IMR-90 (cell line): ENCODE measurements at regions not wholly inside any gene's neighbourhood (a gene's known extent, or its start where the extent isn't known, plus 50 kb on each side); places are given as distances from the start of the nearest gene placed in this dataset.

ENCODE experiments used
- ATAC-seq: fragments of 200-7000 bp; cut with Tn5 transposase; 2 replicates; pipeline ENCODE4 v1.9.1; 2020; ENCODE audit warnings: low read depth, mild to moderate bottlenecking, moderate library complexity
- BruUV-seq: library from RNA; stranded (reverse); fragments of 400-500 nt; replicated peaks from 2 replicates; lab custom pipeline; 2021; lab: Mats Ljungman, UMichigan
- CTCF ChIA-PET: fragments of 300-600 bp; formaldehyde crosslinking; extraction: SDS; loops from one replicate; lab custom pipeline; 2021; ENCODE audit warnings: antibody characterized with exemption; lab: Yijun Ruan, JAX
- POLR2A ChIA-PET: fragments of 300-600 bp; sonication (Branson Sonifier 250); formaldehyde crosslinking; loops from one replicate; lab custom pipeline; 2022; ENCODE audit warnings: antibody characterized with exemption; ENCODE audit not compliant: unreplicated experiment; lab: Charles Lee
- DNase-seq: peaks from one replicate; pipeline ENCODE4 v3.0.0; 2013
- H2AFZ ChIP-seq: replicated peaks from 2 replicates; pipeline ENCODE3; 2013; ENCODE audit warnings: low read length, mild to moderate bottlenecking; ENCODE audit not compliant: poor library complexity
- H2AK5ac ChIP-seq: 2 replicates; pipeline ENCODE4 v1.6.1; 2013; ENCODE audit warnings: low read depth, low read length, inconsistent platforms
- H2AK9ac ChIP-seq: replicated peaks from 2 replicates; pipeline ENCODE3; 2013; ENCODE audit warnings: mild to moderate bottlenecking, low read depth, low read length, moderate library complexity; ENCODE audit not compliant: poor library complexity
- H2BK120ac ChIP-seq: 2 replicates; pipeline ENCODE4 v1.6.1; 2013; ENCODE audit warnings: low read depth, low read length, inconsistent platforms
- H2BK15ac ChIP-seq: 3 replicates; pipeline ENCODE4 v1.6.1; 2013; ENCODE audit warnings: low read depth, low read length, inconsistent platforms
- H2BK20ac ChIP-seq: 2 replicates; pipeline ENCODE4 v1.6.1; 2013; ENCODE audit warnings: low read depth, mild to moderate bottlenecking, inconsistent platforms, low read length, moderate library complexity
- H2BK5ac ChIP-seq: 2 replicates; pipeline ENCODE4 v1.6.1; 2013; ENCODE audit warnings: mild to moderate bottlenecking, low read depth, low read length, inconsistent platforms; ENCODE audit not compliant: poor library complexity, severe bottlenecking
- H3K14ac ChIP-seq: replicated peaks from 2 replicates; pipeline ENCODE4 v1.6.1; 2013; ENCODE audit warnings: low read depth, low read length, inconsistent platforms
- H3K18ac ChIP-seq: 2 replicates; pipeline ENCODE4 v1.6.1; 2013; ENCODE audit warnings: low read depth, low read length, control low read depth
- H3K23ac ChIP-seq: 2 replicates; pipeline ENCODE4 v1.6.1; 2013; ENCODE audit warnings: low read depth, low read length, inconsistent platforms
- H3K27ac ChIP-seq: 2 replicates; pipeline ENCODE4 v1.5.1; 2013; ENCODE audit warnings: mild to moderate bottlenecking, control low read depth, low read length; ENCODE audit not compliant: insufficient read depth
- H3K27me3 ChIP-seq: 2 replicates; pipeline ENCODE4 v1.6.1; 2013; ENCODE audit warnings: low read length; ENCODE audit not compliant: control insufficient read depth, insufficient read depth
- H3K36me3 ChIP-seq: 2 replicates; pipeline ENCODE4 v1.6.1; 2013; ENCODE audit warnings: low read length, mixed read lengths; ENCODE audit not compliant: control insufficient read depth, insufficient read depth
- H3K4ac ChIP-seq: 2 replicates; pipeline ENCODE4 v1.6.1; 2013; ENCODE audit warnings: low read depth, low read length, inconsistent platforms
- H3K4me1 ChIP-seq: 2 replicates; pipeline ENCODE4 v1.6.1; 2013; ENCODE audit warnings: low read length, mixed read lengths; ENCODE audit not compliant: control insufficient read depth, insufficient read depth
- H3K4me2 ChIP-seq: 2 replicates; pipeline ENCODE4 v1.6.1; 2013; ENCODE audit warnings: low read depth, mild to moderate bottlenecking, control low read depth, low read length, moderate library complexity
- H3K4me3 ChIP-seq: 2 replicates; pipeline ENCODE4 v1.5.1; 2013; ENCODE audit warnings: low read depth, mild to moderate bottlenecking, control low read depth, low read length, moderate library complexity; ENCODE audit not compliant: insufficient read depth
- H3K56ac ChIP-seq: 2 replicates; pipeline ENCODE4 v1.6.1; 2013; ENCODE audit warnings: low read length, inconsistent platforms; ENCODE audit not compliant: insufficient read depth; ENCODE audit errors: extremely low read depth
- H3K79me1 ChIP-seq, 2 experiments: 2 replicates each; pipeline ENCODE4 v1.6.1; 2013; ENCODE audit warnings: low read length in 2 of 2, inconsistent platforms in 1 of 2, low read depth in 1 of 2
- H3K9ac ChIP-seq: 2 replicates; pipeline ENCODE4 v1.6.1; 2013; ENCODE audit warnings: low read depth, low read length, control low read depth
- H3K9me1 ChIP-seq: 2 replicates; pipeline ENCODE4 v1.6.1; 2013; ENCODE audit warnings: low read length, inconsistent platforms; ENCODE audit not compliant: insufficient read depth
- H3K9me3 ChIP-seq: 2 replicates; pipeline ENCODE4 v1.6.1; 2013; ENCODE audit warnings: low read length; ENCODE audit not compliant: control insufficient read depth, insufficient read depth
- H4K20me1 ChIP-seq: 2 replicates; pipeline ENCODE4 v1.6.1; 2013; ENCODE audit warnings: low read length, inconsistent platforms; ENCODE audit not compliant: insufficient read depth
- H4K5ac ChIP-seq: 2 replicates; pipeline ENCODE4 v1.6.1; 2013; ENCODE audit warnings: mild to moderate bottlenecking, low read depth, low read length, control low read depth
- H4K8ac ChIP-seq, 2 experiments: 2 replicates each; pipeline ENCODE4 v1.6.1; 2013; ENCODE audit warnings: low read depth in 2 of 2, low read length in 2 of 2, control low read depth in 1 of 2, inconsistent platforms in 1 of 2
- H4K91ac ChIP-seq: 2 replicates; pipeline ENCODE4 v1.6.1; 2013; ENCODE audit warnings: low read depth, low read length, inconsistent platforms; ENCODE audit not compliant: insufficient read depth
- CEBPB ChIP-seq: IDR thresholded peaks from 2 replicates; pipeline ENCODE4 v1.6.1; 2012; ENCODE audit warnings: low read depth, low read length, improper control_type of control experiment
- CTCF ChIP-seq: conservative IDR thresholded peaks from 2 replicates; pipeline ENCODE4 v1.5.1; 2012; ENCODE audit warnings: mild to moderate bottlenecking, low read depth, low read length, improper control_type of control experiment
- ELK1 ChIP-seq: fragments of 150-350 bp; IDR thresholded peaks from 2 replicates; pipeline ENCODE4 v1.6.1; 2016; ENCODE audit warnings: low read depth, mild to moderate bottlenecking, low read length, moderate library complexity, borderline replicate concordance
- FOS ChIP-seq: fragments of 150-350 bp; IDR thresholded peaks from 2 replicates; pipeline ENCODE4 v1.6.1; 2016; ENCODE audit warnings: low read depth, low read length
- MAFK ChIP-seq: IDR thresholded peaks from 2 replicates; pipeline ENCODE4 v1.6.1; 2012; ENCODE audit warnings: low read depth, low read length, improper control_type of control experiment
- MXI1 ChIP-seq: IDR thresholded peaks from 2 replicates; pipeline ENCODE4 v1.6.1; 2012; ENCODE audit warnings: low read depth, mild to moderate bottlenecking, low read length, moderate library complexity, borderline replicate concordance
- NFE2L2 ChIP-seq: fragments of 150-350 bp; IDR thresholded peaks from 2 replicates; pipeline ENCODE4 v1.6.1; 2016; ENCODE audit warnings: low read depth, mild to moderate bottlenecking, low read length
- POLR2A ChIP-seq: IDR thresholded peaks from 2 replicates; pipeline ENCODE4 v1.6.1; 2012; ENCODE audit warnings: mild to moderate bottlenecking, low read depth, low read length
- RCOR1 ChIP-seq: IDR thresholded peaks from 2 replicates; pipeline ENCODE4 v1.6.1; 2012; ENCODE audit warnings: mild to moderate bottlenecking, low read length, improper control_type of control experiment; ENCODE audit not compliant: insufficient replicate concordance
- RFX5 ChIP-seq: IDR thresholded peaks from 2 replicates; pipeline ENCODE4 v1.8.0; 2012; ENCODE audit warnings: low read depth, mild to moderate bottlenecking, low read length, moderate library complexity
- SMC3 ChIP-seq: fragments of 150-350 bp; IDR thresholded peaks from 2 replicates; pipeline ENCODE4 v1.6.1; 2016; ENCODE audit warnings: low read depth, mild to moderate bottlenecking, antibody characterized with exemption, low read length, moderate library complexity
- WGBS, 2 experiments: methylation state at CpG; one replicate each; pipeline versions ENCODE4 v1.1.5 to v1.1.7; 2013; ENCODE audit warnings: missing lambda C conversion rate in 2 of 2; ENCODE audit not compliant: insufficient read length in 1 of 2; ENCODE audit errors: extremely low coverage in 2 of 2; 5-methylcytosine and 5-hydroxymethylcytosine counted together
- dilution Hi-C: fragments of 300-500 bp; cut with HindIII; formaldehyde crosslinking; loops from one replicate; pipeline ENCODE4 v1.14.3; 2018; ENCODE audit warnings: low sequenced_read_pairs; ENCODE audit not compliant: unreplicated experiment
- in situ Hi-C: fragments of 300-500 bp; cut with MboI; formaldehyde crosslinking; loops from 3 replicates; pipeline ENCODE4 v1.14.3; 2019; ENCODE audit warnings: low sequenced_read_pairs, inconsistent platforms, mixed read lengths
- intact Hi-C: fragments of 100-400 bp; cut with micrococcal nuclease; formaldehyde crosslinking; loops from 2 replicates; pipeline ENCODE4 v1.10.0; 2022

GRCh38 chr3:81307221-81307620, 454.2 kb downstream of the GBE1 start:
- H2AK9ac ChIP-seq: no peak overlapping the region
- no peak overlapping the region for H3K23ac ChIP-seq
- no peaks in the 10 kb centered on the region for H3K9me1 ChIP-seq
- no peak overlapping the region for H2AFZ ChIP-seq
- no peaks in the 10 kb centered on the region for H3K36me3 ChIP-seq
- no peak overlapping the region for H4K5ac ChIP-seq
- H2AK5ac ChIP-seq: no peak overlapping the region
- no TSS peak for BruUV-seq
- no peak overlapping the region for H2BK5ac ChIP-seq
- H2BK20ac ChIP-seq: no peak overlapping the region
- intact Hi-C loops (no loop called here), dilution Hi-C loops (no loop called here), in situ Hi-C loops (no loop called here)
- no peak overlapping the region for H4K91ac ChIP-seq
- no peak for ATAC-seq
- H3K27ac ChIP-seq: no peak overlapping the region
- no peaks in the 10 kb centered on the region for H3K4me1 ChIP-seq
- H4K20me1 ChIP-seq: no peaks in the 10 kb centered on the region
- no peak for TF ChIP-seq MAFK
- TF ChIP-seq SMC3: no peak
- TF ChIP-seq MXI1: no peak
- TF ChIP-seq CEBPB: no peak
- TF ChIP-seq POLR2A: no peak
- TF ChIP-seq NFE2L2: no peak
- TF ChIP-seq ELK1: no peak
- no peak for TF ChIP-seq RCOR1
- TF ChIP-seq FOS: no peak
- no peak for TF ChIP-seq CTCF
- TF ChIP-seq RFX5: no peak
- no peaks in the 10 kb centered on the region for H3K79me1 ChIP-seq
- no peaks in the 10 kb centered on the region for H3K9me3 ChIP-seq
- no peak overlapping the region for H4K8ac ChIP-seq
- H3K56ac ChIP-seq: no peak overlapping the region
- no peak overlapping the region for H3K4me3 ChIP-seq
- no peak overlapping the region for H3K4me2 ChIP-seq
- no peak for DNase-seq
- no peak overlapping the region for H3K18ac ChIP-seq
- no peak overlapping the region for H3K9ac ChIP-seq
- H3K27me3 ChIP-seq: no peaks in the 10 kb centered on the region
- ChIA-PET POLR2A (no interaction called here), CTCF (no interaction called here)
- no peak overlapping the region for H2BK120ac ChIP-seq
- WGBS, 2 experiments: no CpG with 5 or more reads among the region's 1 CpG
- no peak overlapping the region for H3K4ac ChIP-seq
- no peak overlapping the region for H2BK15ac ChIP-seq
- no peak overlapping the region for H3K14ac ChIP-seq
